ENCODE measurements at regions not wholly inside any gene's neighbourhood (a gene's known extent, or its start where the extent isn't known, plus 50 kb on each side); places are given as distances from the start of the nearest gene placed in this dataset.

DNA sequence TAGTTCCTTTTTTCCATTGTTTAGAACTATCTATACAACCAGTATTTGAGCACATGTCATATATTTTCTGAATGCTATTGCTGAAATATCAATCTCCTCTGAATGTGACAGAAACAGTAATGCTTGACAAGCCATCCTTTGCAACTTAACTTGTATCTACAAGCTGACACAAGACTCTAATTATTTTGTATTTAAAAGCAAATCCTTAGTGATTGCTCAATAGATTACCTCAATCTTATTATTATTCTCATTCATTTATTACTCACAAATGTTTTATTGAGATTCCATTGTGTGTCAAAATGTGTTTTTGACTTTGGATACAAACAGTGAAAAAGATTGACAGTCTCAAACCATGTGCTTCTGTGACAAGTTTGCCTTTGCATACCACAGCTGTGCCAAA lies 787.8 kb upstream of the PRR20A start:
- TF ChIP-seq, protein P1, sequence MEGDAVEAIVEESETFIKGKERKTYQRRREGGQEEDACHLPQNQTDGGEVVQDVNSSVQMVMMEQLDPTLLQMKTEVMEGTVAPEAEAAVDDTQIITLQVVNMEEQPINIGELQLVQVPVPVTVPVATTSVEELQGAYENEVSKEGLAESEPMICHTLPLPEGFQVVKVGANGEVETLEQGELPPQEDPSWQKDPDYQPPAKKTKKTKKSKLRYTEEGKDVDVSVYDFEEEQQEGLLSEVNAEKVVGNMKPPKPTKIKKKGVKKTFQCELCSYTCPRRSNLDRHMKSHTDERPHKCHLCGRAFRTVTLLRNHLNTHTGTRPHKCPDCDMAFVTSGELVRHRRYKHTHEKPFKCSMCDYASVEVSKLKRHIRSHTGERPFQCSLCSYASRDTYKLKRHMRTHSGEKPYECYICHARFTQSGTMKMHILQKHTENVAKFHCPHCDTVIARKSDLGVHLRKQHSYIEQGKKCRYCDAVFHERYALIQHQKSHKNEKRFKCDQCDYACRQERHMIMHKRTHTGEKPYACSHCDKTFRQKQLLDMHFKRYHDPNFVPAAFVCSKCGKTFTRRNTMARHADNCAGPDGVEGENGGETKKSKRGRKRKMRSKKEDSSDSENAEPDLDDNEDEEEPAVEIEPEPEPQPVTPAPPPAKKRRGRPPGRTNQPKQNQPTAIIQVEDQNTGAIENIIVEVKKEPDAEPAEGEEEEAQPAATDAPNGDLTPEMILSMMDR (IDR thresholded peaks at IDR 0.05), result no peak
- TF ChIP-seq POLR2A (IDR thresholded peaks at IDR 0.05), result no peak

All from tibial nerve (tissue), 3 donors.